ENCODE measurements at regions not wholly inside any gene's neighbourhood (a gene's known extent, or its start where the extent isn't known, plus 50 kb on each side); places are given as distances from the start of the nearest gene placed in this dataset.

DNA sequence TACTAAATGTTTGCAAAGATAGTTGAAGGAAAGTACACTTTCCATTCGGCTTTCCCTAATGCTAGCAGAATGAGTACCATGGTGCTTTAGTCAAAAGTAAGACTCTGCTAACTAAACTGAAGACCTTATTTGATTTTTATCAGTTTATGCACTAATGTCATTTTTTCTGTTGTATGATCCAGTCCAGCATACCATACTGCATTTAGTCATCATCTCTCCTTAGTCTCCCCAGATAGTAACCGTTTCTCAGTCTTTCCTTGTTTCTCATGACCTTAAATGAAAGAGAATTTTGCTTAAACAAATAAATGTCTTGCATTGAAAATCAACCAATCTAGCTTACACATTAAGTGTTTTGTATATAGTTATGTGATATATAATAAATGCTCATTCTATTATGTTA is 529.5 kb upstream of the SEMA3D start:
- intact Hi-C loops (cut with DNase I; ENCODE audit: low total_unique reads), result no loop called here
- no peaks in the 10 kb centered on the region for H3K36me3 ChIP-seq (ENCODE audit: low read depth, missing control alignments)
- no peak overlapping the region for H3K4me3 ChIP-seq
- 43 to 61% methylated on average over 2 of the region's 2 CpGs for WGBS, 2 donors
- H3K27me3 ChIP-seq, result no peaks in the 10 kb centered on the region
- no peak overlapping the region for H3K27ac ChIP-seq
- H3K4me1 ChIP-seq, result no peaks in the 10 kb centered on the region
- H3K9me3 ChIP-seq, result no peaks in the 10 kb centered on the region
- TF ChIP-seq POLR2A (IDR thresholded peaks at IDR 0.05), result no peak
- TF ChIP-seq, protein P1, sequence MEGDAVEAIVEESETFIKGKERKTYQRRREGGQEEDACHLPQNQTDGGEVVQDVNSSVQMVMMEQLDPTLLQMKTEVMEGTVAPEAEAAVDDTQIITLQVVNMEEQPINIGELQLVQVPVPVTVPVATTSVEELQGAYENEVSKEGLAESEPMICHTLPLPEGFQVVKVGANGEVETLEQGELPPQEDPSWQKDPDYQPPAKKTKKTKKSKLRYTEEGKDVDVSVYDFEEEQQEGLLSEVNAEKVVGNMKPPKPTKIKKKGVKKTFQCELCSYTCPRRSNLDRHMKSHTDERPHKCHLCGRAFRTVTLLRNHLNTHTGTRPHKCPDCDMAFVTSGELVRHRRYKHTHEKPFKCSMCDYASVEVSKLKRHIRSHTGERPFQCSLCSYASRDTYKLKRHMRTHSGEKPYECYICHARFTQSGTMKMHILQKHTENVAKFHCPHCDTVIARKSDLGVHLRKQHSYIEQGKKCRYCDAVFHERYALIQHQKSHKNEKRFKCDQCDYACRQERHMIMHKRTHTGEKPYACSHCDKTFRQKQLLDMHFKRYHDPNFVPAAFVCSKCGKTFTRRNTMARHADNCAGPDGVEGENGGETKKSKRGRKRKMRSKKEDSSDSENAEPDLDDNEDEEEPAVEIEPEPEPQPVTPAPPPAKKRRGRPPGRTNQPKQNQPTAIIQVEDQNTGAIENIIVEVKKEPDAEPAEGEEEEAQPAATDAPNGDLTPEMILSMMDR (IDR thresholded peaks at IDR 0.05), result no peak
- no peak for DNase-seq

DNA sequence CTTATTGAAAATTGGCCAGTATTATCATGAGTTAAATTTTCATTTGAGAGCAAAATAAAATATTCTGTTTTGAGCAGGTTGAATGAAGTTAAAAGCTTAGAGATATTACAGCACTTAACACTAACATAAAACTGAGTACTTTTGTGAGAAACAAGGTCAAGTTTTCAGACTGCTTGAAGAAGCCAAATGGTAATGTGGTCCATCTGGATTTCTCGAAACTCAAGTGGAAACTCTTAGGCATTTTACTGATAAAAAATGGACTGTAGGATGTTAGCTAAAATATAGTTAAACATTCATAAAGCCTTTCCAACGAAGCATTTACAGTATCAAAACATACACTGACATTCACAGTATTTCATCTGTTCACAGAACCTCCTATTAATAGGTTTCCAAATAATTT is 528.1 kb upstream of the SEMA3D start:
- no peak for DNase-seq
- H3K27me3 ChIP-seq, result no peaks in the 10 kb centered on the region
- H3K4me1 ChIP-seq, result no peaks in the 10 kb centered on the region
- no peak overlapping the region for H3K4me3 ChIP-seq
- intact Hi-C loops (cut with DNase I; ENCODE audit: low total_unique reads), result no loop called here
- H3K9me3 ChIP-seq, result no peaks in the 10 kb centered on the region
- 47 to 52% methylated on average over 2 of the region's 2 CpGs for WGBS, 2 donors
- H3K36me3 ChIP-seq (ENCODE audit: low read depth, missing control alignments), result no peaks in the 10 kb centered on the region
- TF ChIP-seq, protein P1 (IDR thresholded peaks at IDR 0.05), result no peak
- no peak for TF ChIP-seq POLR2A (IDR thresholded peaks at IDR 0.05)
- no peak overlapping the region for H3K27ac ChIP-seq

DNA sequence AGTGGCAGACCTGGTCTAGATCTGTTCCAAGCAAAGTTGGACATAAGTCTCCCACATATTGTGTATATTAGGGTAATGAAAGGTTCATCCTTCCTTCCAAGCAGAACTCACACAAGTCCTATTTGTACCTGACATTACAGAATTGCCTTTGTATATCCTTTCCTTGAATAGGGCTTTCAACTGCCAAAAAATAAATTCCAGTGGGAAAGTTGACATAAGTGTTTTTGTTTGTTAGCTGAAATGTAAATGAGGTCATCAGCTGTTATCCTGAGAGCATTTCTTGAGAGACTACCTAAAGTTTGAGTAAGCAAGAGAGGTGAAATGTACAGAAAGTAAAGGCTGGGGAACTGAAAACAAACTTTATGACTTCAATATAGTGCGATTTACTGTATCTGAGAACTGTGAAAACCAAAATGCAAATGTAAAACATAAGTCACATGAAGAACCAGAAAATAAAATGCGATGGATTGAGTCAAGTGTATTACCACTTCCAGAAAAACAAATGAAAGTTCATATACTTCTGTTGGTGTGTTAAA is 527.3 kb upstream of the SEMA3D start:
- no peaks in the 10 kb centered on the region for H3K27me3 ChIP-seq
- intact Hi-C loops (cut with DNase I; ENCODE audit: low total_unique reads), result no loop called here
- H3K4me3 ChIP-seq, result no peak overlapping the region
- H3K27ac ChIP-seq, result no peak overlapping the region
- no peaks in the 10 kb centered on the region for H3K36me3 ChIP-seq (ENCODE audit: low read depth, missing control alignments)
- WGBS, 2 donors, result 90 to 96% methylated on average over 2 of the region's 2 CpGs
- no peaks in the 10 kb centered on the region for H3K9me3 ChIP-seq
- no peak for TF ChIP-seq POLR2A (IDR thresholded peaks at IDR 0.05)
- TF ChIP-seq, protein P1 (IDR thresholded peaks at IDR 0.05), result no peak
- no peaks in the 10 kb centered on the region for H3K4me1 ChIP-seq
- no peak for DNase-seq

DNA sequence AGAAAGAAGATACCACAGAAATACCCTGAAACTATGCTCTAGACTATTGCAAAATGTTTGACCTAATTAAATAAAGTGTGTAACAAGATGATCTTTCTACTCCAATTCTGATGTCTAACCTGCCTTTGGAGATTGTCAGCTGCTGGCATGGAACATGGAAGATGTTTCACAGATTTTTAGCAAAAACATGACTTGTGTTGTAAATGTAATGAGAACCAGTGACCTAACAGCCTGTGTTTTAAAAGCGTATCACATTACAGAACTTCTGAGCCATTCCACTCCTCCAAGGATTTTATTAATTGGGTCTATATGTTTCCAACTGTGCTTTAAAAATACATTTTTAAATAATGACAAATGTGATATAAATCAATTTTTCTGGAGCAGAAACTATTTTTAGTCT is 526.3 kb upstream of the SEMA3D start:
- no peak for DNase-seq
- H3K4me1 ChIP-seq, result no peaks in the 10 kb centered on the region
- H3K4me3 ChIP-seq, result no peak overlapping the region
- no peak overlapping the region for H3K27ac ChIP-seq
- 94 to 98% methylated on average over 1 of the region's 1 CpG for WGBS, 2 donors
- no peak for TF ChIP-seq POLR2A (IDR thresholded peaks at IDR 0.05)
- TF ChIP-seq, protein P1 (IDR thresholded peaks at IDR 0.05), result no peak
- no peaks in the 10 kb centered on the region for H3K9me3 ChIP-seq
- intact Hi-C loops (cut with DNase I; ENCODE audit: low total_unique reads), result no loop called here
- H3K36me3 ChIP-seq (ENCODE audit: low read depth, missing control alignments), result no peaks in the 10 kb centered on the region
- H3K27me3 ChIP-seq, result no peaks in the 10 kb centered on the region

DNA sequence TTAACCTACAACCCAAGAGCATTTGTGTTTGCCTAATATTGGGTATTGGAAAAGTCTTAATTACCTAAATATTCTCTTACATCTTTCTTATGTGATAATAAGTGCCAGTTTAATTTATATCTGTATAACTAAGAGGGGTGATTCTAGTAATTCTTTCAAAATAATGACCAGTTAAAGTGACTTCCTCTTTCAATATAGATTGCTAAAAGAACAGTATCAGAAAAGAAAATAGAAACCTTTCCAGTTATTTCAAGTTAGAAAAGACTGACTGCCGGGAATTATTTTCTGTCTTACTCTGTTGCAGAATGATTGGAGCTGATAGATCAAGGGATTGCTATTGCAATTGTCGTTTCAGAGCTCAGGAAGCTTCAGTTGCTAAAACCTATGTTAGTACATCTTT is 525.0 kb upstream of the SEMA3D start:
- H3K27me3 ChIP-seq, result no peaks in the 10 kb centered on the region
- no peaks in the 10 kb centered on the region for H3K4me1 ChIP-seq
- H3K27ac ChIP-seq, result no peak overlapping the region
- intact Hi-C loops (cut with DNase I; ENCODE audit: low total_unique reads), result no loop called here
- H3K36me3 ChIP-seq (ENCODE audit: low read depth, missing control alignments), result no peaks in the 10 kb centered on the region
- H3K4me3 ChIP-seq, result no peak overlapping the region
- WGBS, 2 donors, result 71 to 72% methylated on average over 2 of the region's 2 CpGs
- H3K9me3 ChIP-seq, result no peaks in the 10 kb centered on the region
- TF ChIP-seq, protein P1 (IDR thresholded peaks at IDR 0.05), result no peak
- no peak for TF ChIP-seq POLR2A (IDR thresholded peaks at IDR 0.05)
- DNase-seq, result no peak
